Daoy (cell line): ENCODE measurements at regions not wholly inside any gene's neighbourhood (a gene's known extent, or its start where the extent isn't known, plus 50 kb on each side); places are given as distances from the start of the nearest gene placed in this dataset.
A peak's percentile ranks its signal among the peaks of the same experiment; 100 is the strongest.
"Not testable (repeated sequence)": the region's sequence is repeated elsewhere in the genome, so short reads cannot be mapped to it uniquely, and the experiment has no call there.

ENCODE experiments used
- DNase-seq: peaks from one replicate; pipeline ENCODE4 v3.0.0-alpha.2; 2015; ENCODE audit warnings: low read depth

GRCh38 chr12:114501474-114501807 lies 95.5 kb upstream of the TBX5 start:
- no peak for DNase-seq

GRCh38 chr12:114500775-114501473 lies 95.0 kb upstream of the TBX5 start:
- DNase-seq, result no peak

GRCh38 chr12:114500131-114500530 lies 94.2 kb upstream of the TBX5 start:
- no peak for DNase-seq

DNA sequence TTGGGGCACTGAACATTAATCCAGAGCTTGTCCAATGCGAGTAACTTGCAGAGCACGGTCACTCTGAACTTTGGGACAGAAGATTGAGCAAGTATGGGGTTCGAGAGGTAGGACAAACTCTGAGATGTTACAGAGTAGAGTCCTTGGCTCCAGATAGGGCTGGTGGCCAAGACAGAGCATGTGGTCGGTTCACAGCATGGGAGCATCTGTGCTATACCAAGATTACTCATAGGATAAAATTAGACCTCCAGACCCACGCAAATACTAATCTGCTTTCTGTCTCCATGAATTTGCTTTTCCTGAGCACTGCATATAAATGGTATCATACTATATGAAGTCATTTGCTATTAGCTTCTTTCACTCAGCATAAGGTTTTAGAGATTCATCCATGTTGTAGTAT lies 93.4 kb upstream of the TBX5 start:
- DNase-seq, result peak; percentile 42

DNA sequence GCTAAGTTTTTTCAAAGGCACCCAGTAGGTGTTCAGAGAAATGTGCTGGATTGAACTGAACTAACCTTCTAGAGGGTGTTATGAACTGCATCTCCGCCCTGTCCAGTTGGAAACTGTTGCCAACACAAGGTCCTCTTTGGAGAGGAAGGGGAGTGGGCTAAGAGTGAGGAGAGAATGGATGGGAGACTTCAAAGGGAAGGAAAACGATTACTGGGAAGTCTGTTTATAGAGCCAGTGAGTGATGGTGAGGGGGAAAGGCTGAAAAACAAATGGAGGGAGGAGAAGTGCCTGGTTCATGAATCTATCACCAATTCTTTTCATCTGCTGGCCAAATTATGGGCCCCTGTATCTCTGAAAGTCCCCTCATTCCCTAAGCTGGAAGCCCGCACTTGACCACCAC lies 86.0 kb upstream of the TBX5 start:
- DNase-seq, result no peak

DNA sequence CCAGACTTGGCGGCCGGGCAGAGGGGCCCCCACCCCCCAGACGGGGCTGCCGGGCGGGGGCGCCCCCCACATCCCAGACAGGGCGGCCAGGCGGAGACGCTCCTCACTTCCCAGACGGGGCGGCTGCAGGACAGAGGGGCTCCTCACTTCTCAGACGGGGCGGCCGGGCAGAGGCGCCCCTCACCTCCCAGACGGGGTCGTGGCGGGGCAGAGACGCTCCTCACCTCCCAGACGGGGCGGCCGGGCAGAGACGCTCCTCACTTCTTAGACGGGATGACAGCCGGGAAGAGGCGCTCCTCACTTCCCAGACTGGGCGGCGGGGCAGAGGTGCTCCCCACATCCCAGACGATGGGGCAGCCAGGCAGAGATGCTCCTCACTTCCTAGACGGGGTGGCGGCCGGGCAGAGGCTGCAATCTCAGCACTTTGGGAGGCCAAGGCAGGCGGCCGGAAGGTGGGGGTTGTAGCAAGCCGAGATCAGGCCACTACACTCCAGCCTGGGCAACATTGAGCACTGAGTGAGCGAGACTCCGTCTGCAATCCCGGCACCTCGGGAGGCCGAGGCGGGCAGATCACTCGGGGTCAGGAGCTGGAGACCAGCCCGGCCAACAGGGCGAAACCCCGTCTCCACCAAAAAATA lies 79.0 kb upstream of the TBX5 start:
- DNase-seq, result not testable (repeated sequence)

DNA sequence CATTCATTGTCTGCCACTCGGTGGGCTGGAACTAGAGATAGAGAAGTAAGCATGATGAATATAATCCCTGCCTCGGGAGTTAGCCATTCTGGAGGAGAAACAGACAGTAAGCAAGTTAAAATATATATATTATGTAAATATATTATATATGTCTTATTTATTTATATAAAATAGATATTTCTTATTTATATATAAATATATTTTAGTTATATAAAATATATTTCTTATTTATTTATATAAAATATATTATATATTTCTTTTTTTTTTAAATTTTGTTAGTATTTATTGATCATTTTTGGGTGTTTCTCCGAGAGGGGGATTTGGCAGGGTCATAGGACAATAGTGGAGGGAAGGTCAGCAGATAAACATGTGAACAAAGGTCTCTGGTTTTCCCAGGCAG lies 78.1 kb upstream of the TBX5 start:
- no peak for DNase-seq

- peak; percentile 39 for DNase-seq
These were observed 75.2 kb upstream of the TBX5 start for GRCh38 chr12:114481200-114481535.

DNA sequence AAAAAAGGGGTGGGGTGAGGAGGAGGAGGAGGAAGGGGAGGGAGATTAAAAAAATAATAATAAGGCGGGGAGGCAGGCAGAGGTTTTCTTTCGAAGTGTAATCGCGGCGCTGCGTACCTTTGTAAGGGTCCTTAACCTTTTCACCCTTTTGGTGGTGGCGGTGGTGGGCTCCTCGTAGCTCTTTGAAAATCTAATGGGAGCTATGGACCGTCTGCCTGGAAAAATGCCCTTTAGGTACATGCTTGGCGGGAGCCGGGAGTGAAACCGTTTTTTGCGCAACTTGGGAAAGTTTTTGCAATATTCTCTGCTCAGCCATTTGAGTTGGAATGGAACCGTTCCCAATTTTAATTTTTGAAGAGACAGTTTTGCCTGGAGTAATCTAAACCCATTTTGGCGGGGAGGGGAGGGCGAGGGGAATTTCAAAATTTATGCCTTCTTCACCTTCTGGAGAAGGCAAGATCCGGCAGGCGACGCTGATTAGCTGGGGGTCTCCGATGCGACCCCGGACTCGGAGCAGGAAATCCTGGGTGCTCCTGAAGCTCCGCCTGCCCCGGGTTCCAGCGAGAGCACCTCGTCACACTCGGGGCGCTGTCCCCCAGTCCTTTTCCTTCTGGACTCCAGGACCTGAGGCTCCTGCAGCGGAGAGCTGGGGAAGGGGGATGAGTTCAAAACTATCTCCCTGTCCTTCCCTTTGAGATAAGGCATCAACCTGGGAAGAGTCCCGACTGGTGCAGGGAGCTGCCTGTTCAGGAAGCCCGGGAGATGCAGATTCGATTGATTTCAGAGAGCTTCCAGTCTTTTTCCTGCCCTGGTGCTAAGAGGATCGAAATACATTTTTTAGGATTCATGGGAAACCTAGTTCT lies 74.6 kb upstream of the TBX5 start:
- peak; percentile 51 for DNase-seq

GRCh38 chr12:114479831-114480230 lies 73.9 kb upstream of the TBX5 start:
- peak; percentile 54 for DNase-seq

DNA sequence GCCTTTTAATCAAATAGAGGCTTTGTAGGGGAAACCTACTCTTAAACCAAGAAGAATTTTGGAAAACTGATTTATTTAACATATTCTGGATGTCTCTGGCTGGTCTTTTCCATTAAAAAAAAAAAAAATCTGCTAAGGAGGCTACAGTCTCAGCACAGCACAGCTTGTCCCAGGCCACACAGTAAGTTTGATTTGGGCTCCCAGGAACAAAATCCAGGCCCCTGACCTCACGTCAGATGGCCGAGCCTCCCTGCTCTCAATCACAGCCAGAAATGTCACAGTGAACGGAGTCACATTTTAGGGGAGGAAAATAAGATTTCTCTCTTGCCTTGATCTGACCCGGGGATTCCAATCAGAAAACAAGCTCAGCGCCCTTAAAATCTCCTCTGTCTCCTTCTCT lies 72.9 kb upstream of the TBX5 start:
- no peak for DNase-seq

DNA sequence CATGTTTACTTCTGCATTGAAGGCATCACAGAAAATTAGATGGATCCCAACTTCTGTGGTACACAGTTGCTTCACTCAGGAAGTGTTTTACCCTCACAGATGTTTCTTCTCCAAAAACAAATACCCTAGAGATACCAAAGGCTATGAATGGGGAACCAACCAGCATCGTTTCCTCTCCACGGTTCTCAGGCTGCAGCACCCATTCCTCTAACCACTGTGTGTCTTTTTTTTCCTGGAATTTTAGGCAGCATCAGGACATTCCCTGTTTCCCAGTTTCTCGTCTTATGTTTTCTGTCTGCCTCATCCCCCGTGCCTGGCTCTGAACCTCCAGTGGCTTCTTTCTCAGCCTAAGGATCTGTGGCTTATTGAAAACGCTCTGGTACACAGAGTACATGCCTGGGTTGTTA lies 72.0 kb upstream of the TBX5 start:
- DNase-seq, result no peak

GRCh38 chr12:114476159-114476558 lies 70.2 kb upstream of the TBX5 start:
- DNase-seq, result peak; percentile 20

GRCh38 chr12:114473717-114474116 lies 67.8 kb upstream of the TBX5 start:
- no peak for DNase-seq

- no peak for DNase-seq
These were observed 67.1 kb upstream of the TBX5 start for GRCh38 chr12:114473018-114473417.

- DNase-seq, result no peak
These were observed 51.7 kb upstream of the TBX5 start for GRCh38 chr12:114457620-114458019.
